GM12878 (cell line): ENCODE measurements at regions not wholly inside any gene's neighbourhood (a gene's known extent, or its start where the extent isn't known, plus 50 kb on each side); places are given as distances from the start of the nearest gene placed in this dataset.

Experiments
- CBX5 ChIP-seq: sonication (generic); IDR thresholded peaks from 2 replicates; pipeline ENCODE4 v1.6.1; 2016; ENCODE audit warnings: low read depth, moderate library complexity, mild to moderate bottlenecking, inconsistent platforms
- E4F1 ChIP-seq: fragments of 450-650 bp; IDR thresholded peaks from 2 replicates; pipeline ENCODE4 v1.6.1; 2018; ENCODE audit warnings: borderline replicate concordance, mild to moderate bottlenecking; ENCODE audit not compliant: partially characterized antibody
- JUNB ChIP-seq: IDR thresholded peaks from 2 replicates; pipeline ENCODE4 v1.6.1; 2016; ENCODE audit warnings: antibody characterized with exemption, mild to moderate bottlenecking
- NR2C1 ChIP-seq: fragments of 450-650 bp; IDR thresholded peaks from 2 replicates; pipeline ENCODE4 v1.6.1; 2017; ENCODE audit warnings: antibody characterized with exemption, mild to moderate bottlenecking, moderate library complexity
- REST ChIP-seq: IDR thresholded peaks from 2 replicates; pipeline ENCODE4 v1.6.1; 2012; ENCODE audit warnings: mild to moderate bottlenecking, low read depth, low read length
- RUNX3 ChIP-seq: IDR thresholded peaks from 2 replicates; pipeline ENCODE4 v1.6.1; 2012; ENCODE audit warnings: low read length, inconsistent platforms

- TF ChIP-seq REST (no peak), RUNX3 (no peak), JUNB (no peak), CBX5 (no peak), E4F1 (no peak), NR2C1 (no peak)
Observed at GRCh38 chr14:28152453-28153044, 614.0 kb upstream of the FOXG1 start (continued).
